Ascending aorta (tissue), 2 donors: ENCODE measurements at regions not wholly inside any gene's neighbourhood (a gene's known extent, or its start where the extent isn't known, plus 50 kb on each side); places are given as distances from the start of the nearest gene placed in this dataset.

Experiments used
- DNase-seq, 2 donors: peaks; one replicate each; pipeline ENCODE4 v3.0.0-alpha.2; 2019; ENCODE audit warnings: low spot score in 2 of 2
- H3K27ac ChIP-seq, 2 donors: fragments of 200-600 bp; sonication (generic); one replicate each; pipeline ENCODE4 v1.5.1; 2016 to 2017; ENCODE audit warnings: mild to moderate bottlenecking in 1 of 2
- H3K27me3 ChIP-seq: fragments of 200-600 bp; sonication (generic); one replicate; pipeline ENCODE4 v1.5.1; 2017
- H3K36me3 ChIP-seq, 2 donors: fragments of 200-600 bp; sonication (generic); one replicate each; pipeline ENCODE4 v1.5.1; 2016
- H3K4me1 ChIP-seq, 2 donors: fragments of 200-600 bp; sonication (generic); one replicate each; pipeline ENCODE4 v1.5.1; 2016 to 2017; ENCODE audit warnings: mild to moderate bottlenecking in 1 of 2
- H3K4me3 ChIP-seq, 2 donors: fragments of 200-600 bp; sonication (generic); one replicate each; pipeline ENCODE4 v1.5.1; 2016 to 2017; ENCODE audit warnings: mild to moderate bottlenecking in 1 of 2
- H3K9me3 ChIP-seq, 2 donors: fragments of 200-600 bp; sonication (generic); one replicate each; pipeline ENCODE4 v1.5.1; 2016
- intact Hi-C: fragments of 100-400 bp; cut with DNase I; formaldehyde crosslinking; loops from one replicate; pipeline ENCODE4 v1.15.1; 2023
- TF ChIP-seq, protein P1 (sequence below), 3 experiments: fragments of 200-600 bp in 2 of 3; fragments of 450-650 bp in 1 of 3; sonication (generic) in 2 of 3; IDR thresholded peaks; one replicate each; pipeline ENCODE4 v1.5.1; 2016 to 2019; ENCODE audit warnings: antibody characterized with exemption in 3 of 3, mild to moderate bottlenecking in 1 of 3, moderate library complexity in 1 of 3

DNA sequence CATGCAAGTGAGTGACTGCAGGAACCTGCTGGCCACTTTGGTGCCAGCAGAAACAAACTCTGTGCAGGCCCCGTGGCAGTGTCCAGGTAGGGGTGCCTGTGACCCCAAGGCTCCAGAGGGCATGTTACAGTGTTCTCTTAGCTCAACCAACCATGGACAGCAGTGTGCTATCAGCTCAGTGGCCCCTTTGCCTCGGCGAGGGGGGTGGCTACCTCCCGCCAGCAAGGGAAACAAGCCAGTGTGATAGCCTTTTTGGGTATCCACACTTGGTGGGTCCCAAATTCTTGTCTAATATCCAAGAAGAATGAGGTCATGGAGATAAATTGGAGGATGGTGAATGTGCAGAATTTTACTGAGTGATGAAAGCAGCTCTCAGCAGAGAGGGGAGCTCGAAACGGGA is 298.6 kb upstream of the SLC30A5 start:
- DNase-seq = no peak
- intact Hi-C loops = no loop called here
- H3K27ac ChIP-seq = no peak overlapping the region
- H3K36me3 ChIP-seq = no peaks in the 10 kb centered on the region
- H3K27me3 ChIP-seq = no peaks in the 10 kb centered on the region
- H3K4me3 ChIP-seq = no peak overlapping the region
- H3K9me3 ChIP-seq = no peaks in the 10 kb centered on the region
- TF ChIP-seq, protein P1, sequence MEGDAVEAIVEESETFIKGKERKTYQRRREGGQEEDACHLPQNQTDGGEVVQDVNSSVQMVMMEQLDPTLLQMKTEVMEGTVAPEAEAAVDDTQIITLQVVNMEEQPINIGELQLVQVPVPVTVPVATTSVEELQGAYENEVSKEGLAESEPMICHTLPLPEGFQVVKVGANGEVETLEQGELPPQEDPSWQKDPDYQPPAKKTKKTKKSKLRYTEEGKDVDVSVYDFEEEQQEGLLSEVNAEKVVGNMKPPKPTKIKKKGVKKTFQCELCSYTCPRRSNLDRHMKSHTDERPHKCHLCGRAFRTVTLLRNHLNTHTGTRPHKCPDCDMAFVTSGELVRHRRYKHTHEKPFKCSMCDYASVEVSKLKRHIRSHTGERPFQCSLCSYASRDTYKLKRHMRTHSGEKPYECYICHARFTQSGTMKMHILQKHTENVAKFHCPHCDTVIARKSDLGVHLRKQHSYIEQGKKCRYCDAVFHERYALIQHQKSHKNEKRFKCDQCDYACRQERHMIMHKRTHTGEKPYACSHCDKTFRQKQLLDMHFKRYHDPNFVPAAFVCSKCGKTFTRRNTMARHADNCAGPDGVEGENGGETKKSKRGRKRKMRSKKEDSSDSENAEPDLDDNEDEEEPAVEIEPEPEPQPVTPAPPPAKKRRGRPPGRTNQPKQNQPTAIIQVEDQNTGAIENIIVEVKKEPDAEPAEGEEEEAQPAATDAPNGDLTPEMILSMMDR (IDR thresholded peaks at IDR 0.05) = no peak
- peaks cover 0 to 6% of the 10 kb centered on the region in 2 donors for H3K4me1 ChIP-seq

DNA sequence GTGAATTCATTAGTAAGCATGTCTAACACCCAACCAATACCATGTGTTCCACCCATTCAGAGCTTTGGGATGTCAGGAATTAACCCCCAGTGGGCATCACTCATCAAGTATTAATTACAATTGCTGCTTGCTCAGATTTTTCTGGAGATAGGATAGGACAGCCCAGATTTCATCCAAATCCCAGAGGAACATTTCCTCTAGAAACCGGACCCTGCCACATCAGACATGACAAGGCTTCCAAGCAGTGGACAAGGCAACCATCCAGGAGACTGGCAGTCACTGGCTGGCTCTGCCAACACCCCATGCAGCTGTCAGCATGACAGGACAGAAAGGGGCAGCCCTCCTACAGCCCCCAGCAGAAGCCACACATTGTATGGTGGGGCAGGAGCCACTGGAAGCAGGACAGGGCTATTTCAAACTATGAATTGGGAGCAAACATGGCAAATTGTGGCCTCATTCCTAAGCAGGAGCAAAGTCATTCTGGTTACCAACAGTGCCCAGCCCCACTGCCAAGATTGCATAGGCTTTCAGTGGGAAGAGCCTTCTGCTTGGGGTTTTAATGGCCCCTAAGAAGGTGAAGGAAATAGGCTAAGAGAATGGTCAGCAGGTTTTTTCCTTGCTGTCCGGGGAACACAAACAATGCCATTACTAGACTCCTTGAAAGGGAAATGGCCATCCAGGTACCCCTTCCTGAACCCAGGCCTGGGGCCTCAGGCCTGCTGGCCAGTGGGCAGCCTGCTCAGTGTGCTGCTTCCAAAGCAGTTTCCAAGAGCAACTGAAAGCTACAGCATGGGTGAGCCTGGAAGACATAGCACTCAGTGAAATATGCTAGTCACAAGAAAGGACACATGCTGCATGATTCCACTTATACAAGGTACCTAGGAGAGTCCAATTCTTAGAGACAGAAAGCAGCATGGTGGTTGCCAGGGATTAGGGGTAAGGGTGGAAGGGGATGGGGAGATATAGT is 294.7 kb upstream of the SLC30A5 start:
- no peak overlapping the region for H3K27ac ChIP-seq
- H3K4me1 ChIP-seq = peaks cover 0 to 6% of the 10 kb centered on the region in 2 donors
- H3K27me3 ChIP-seq = no peaks in the 10 kb centered on the region
- DNase-seq = no peak
- no peaks in the 10 kb centered on the region for H3K9me3 ChIP-seq
- TF ChIP-seq, protein P1 (IDR thresholded peaks at IDR 0.05) = no peak
- no peak overlapping the region for H3K4me3 ChIP-seq
- no peaks in the 10 kb centered on the region for H3K36me3 ChIP-seq
- intact Hi-C loops = loop anchor here (1.0 kb wide), 1 partner anchor 23 kb away; no protein-coding TSS in a partner anchor

- Histone ChIP-seq H3K27me3 (no peaks in the 10 kb centered on the region), H3K36me3 (no peaks in the 10 kb centered on the region), H3K4me3 (no peak overlapping the region), H3K4me1 (no peaks in the 10 kb centered on the region), H3K27ac (no peak overlapping the region), H3K9me3 (no peaks in the 10 kb centered on the region)
- TF ChIP-seq, protein P1 (IDR thresholded peaks at IDR 0.05) = no peak
- intact Hi-C loops = no loop called here
- DNase-seq = no peak
Observed at GRCh38 chr5:68802430-68802829, 291.4 kb upstream of the SLC30A5 start.

- H3K4me1 ChIP-seq = no peaks in the 10 kb centered on the region
- TF ChIP-seq, protein P1 (IDR thresholded peaks at IDR 0.05) = no peak
- H3K9me3 ChIP-seq = no peaks in the 10 kb centered on the region
- H3K27ac ChIP-seq = no peak overlapping the region
- no peak for DNase-seq
- no peaks in the 10 kb centered on the region for H3K27me3 ChIP-seq
- intact Hi-C loops = no loop called here
- no peaks in the 10 kb centered on the region for H3K36me3 ChIP-seq
- H3K4me3 ChIP-seq = no peak overlapping the region
Observed at GRCh38 chr5:68803881-68804319, 289.9 kb upstream of the SLC30A5 start.

DNA sequence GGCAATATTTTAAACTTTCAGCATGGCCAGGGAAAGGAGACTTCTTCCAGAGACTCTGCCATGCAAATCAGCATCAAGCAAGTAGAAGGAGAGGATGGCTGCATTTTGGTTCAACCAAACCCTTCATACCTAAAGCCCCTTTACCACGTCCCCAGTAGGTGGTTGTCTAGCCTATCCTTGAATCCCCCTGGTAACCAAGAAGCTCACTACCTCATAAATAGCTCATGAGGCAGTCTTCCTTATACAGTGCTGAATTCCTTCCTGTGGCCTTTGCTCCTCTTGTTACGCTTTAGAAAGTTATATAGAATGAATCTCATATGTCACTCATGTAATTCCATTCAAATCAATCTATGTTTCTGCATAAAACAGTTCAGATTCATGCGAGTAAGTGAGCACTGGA is 289.5 kb upstream of the SLC30A5 start:
- TF ChIP-seq, protein P1 (IDR thresholded peaks at IDR 0.05) = no peak
- Histone ChIP-seq H3K27me3 (no peaks in the 10 kb centered on the region), H3K4me1 (no peaks in the 10 kb centered on the region), H3K36me3 (no peaks in the 10 kb centered on the region), H3K4me3 (no peak overlapping the region), H3K9me3 (no peaks in the 10 kb centered on the region), H3K27ac (no peak overlapping the region)
- intact Hi-C loops = no loop called here
- no peak for DNase-seq
